OCI-LY1 (cell line): ENCODE measurements at regions not wholly inside any gene's neighbourhood (a gene's known extent, or its start where the extent isn't known, plus 50 kb on each side); places are given as distances from the start of the nearest gene placed in this dataset.

Experiments used
- H2AFZ ChIP-seq: fragments of 200-600 bp; sonication (generic), shearing (Covaris generic); 2 replicates; pipeline ENCODE4 v1.6.0; 2014; ENCODE audit warnings: antibody characterized with exemption, mild to moderate bottlenecking, low read length
- H3F3A ChIP-seq: fragments of 200-600 bp; sonication (generic), shearing (Covaris generic); 2 replicates; pipeline ENCODE4 v1.6.0; 2014; ENCODE audit warnings: mild to moderate bottlenecking, antibody characterized with exemption, low read length, moderate library complexity; ENCODE audit not compliant: insufficient read depth
- H3K27ac ChIP-seq: fragments of 200-600 bp; sonication (generic); 2 replicates; pipeline ENCODE4 v1.5.1; 2014; ENCODE audit warnings: low read length, mixed run types, mild to moderate bottlenecking, low read depth; ENCODE audit not compliant: poor library complexity, severe bottlenecking
- H3K27me3 ChIP-seq: fragments of 200-600 bp; sonication (generic); 2 replicates; pipeline ENCODE4 v1.6.0; 2014; ENCODE audit warnings: antibody characterized with exemption, mild to moderate bottlenecking, low read length, moderate library complexity; ENCODE audit not compliant: insufficient read depth
- H3K36me3 ChIP-seq: fragments of 200-600 bp; sonication (generic); 2 replicates; pipeline ENCODE4 v1.6.1; 2014; ENCODE audit warnings: mild to moderate bottlenecking, antibody characterized with exemption, low read length, moderate library complexity, mixed read lengths; ENCODE audit not compliant: insufficient read depth
- H3K4me1 ChIP-seq: fragments of 200-600 bp; sonication (generic); 2 replicates; pipeline ENCODE4 v1.5.1; 2014; ENCODE audit warnings: mild to moderate bottlenecking, low read length, moderate library complexity; ENCODE audit not compliant: insufficient read depth, severe bottlenecking
- H3K4me2 ChIP-seq: fragments of 200-600 bp; sonication (generic), shearing (Covaris generic); 2 replicates; pipeline ENCODE4 v1.6.1; 2014; ENCODE audit warnings: low read length
- H3K4me3 ChIP-seq: fragments of 200-600 bp; sonication (generic); 2 replicates; pipeline ENCODE4 v1.5.1; 2014; ENCODE audit warnings: low read length, low read depth, mild to moderate bottlenecking, mixed read lengths; ENCODE audit not compliant: poor library complexity, severe bottlenecking
- H3K79me2 ChIP-seq: fragments of 200-600 bp; shearing (Covaris generic); 2 replicates; pipeline ENCODE4 v1.6.1; 2016; ENCODE audit warnings: mixed run types, low read length, mixed read lengths; ENCODE audit not compliant: insufficient read depth
- H3K9ac ChIP-seq: fragments of 200-600 bp; sonication (generic), shearing (Covaris generic); 2 replicates; pipeline ENCODE4 v1.6.1; 2014; ENCODE audit warnings: mild to moderate bottlenecking, low read length, mixed read lengths
- H3K9me2 ChIP-seq: fragments of 200-600 bp; sonication (generic), shearing (Covaris generic); 2 replicates; pipeline ENCODE4 v1.6.1; 2014; ENCODE audit warnings: low read depth, mild to moderate bottlenecking, low read length, mixed read lengths
- H3K9me3 ChIP-seq: fragments of 200-600 bp; shearing (Covaris generic); 2 replicates; pipeline ENCODE4 v1.6.1; 2014; ENCODE audit warnings: low read length, mixed read lengths
- H4K20me1 ChIP-seq: fragments of 200-600 bp; sonication (generic), shearing (Covaris generic); 2 replicates; pipeline ENCODE4 v1.6.0; 2016; ENCODE audit warnings: mild to moderate bottlenecking, low read length; ENCODE audit not compliant: insufficient read depth
- EZH2 ChIP-seq: fragments of 200-600 bp; sonication (generic), shearing (Covaris generic); IDR thresholded peaks from 2 replicates; pipeline ENCODE4 v1.8.0; 2017; ENCODE audit warnings: borderline replicate concordance, mixed run types, mild to moderate bottlenecking, antibody characterized with exemption, low read length, moderate library complexity, mixed read lengths
- TF ChIP-seq, protein P1 (sequence below): fragments of 200-600 bp; sonication (generic), shearing (Covaris generic); IDR thresholded peaks from 2 replicates; pipeline ENCODE4 v1.5.1; 2017; ENCODE audit warnings: mild to moderate bottlenecking, antibody characterized with exemption, low read length, moderate library complexity, mixed read lengths

DNA sequence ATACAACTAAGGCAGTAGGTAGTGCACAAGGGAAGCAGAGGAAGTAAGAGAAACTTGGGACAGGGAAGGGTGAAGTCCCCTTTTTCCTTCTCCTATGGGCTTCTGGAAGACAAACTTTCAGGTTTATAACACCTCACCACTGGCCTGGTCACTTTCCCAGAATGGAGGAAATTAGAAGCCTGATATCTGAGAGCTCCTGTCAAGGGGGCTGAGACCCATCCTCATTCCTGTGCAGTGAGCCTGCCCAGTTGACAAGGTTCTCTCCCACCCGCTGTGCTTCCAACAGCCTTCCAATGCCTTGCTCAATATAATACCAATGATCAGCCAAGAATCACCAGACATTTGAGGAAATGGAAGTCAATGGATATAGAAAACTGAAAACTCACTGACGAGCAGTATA is 100.4 kb upstream of the YPEL5 start:
- H3K79me2 ChIP-seq, result no peaks in the 10 kb centered on the region
- H3K9me2 ChIP-seq, result no peaks in the 10 kb centered on the region
- no peak overlapping the region for H3K27ac ChIP-seq
- H3K4me2 ChIP-seq, result no peak overlapping the region
- no peaks in the 10 kb centered on the region for H3K4me1 ChIP-seq
- no peak overlapping the region for H3K4me3 ChIP-seq
- no peaks in the 10 kb centered on the region; the same call in 1 of the 2 replicates for H3F3A ChIP-seq
- H3K27me3 ChIP-seq, result no peaks in the 10 kb centered on the region
- H3K9me3 ChIP-seq, result no peaks in the 10 kb centered on the region
- TF ChIP-seq EZH2, result no peak
- TF ChIP-seq, protein P1, sequence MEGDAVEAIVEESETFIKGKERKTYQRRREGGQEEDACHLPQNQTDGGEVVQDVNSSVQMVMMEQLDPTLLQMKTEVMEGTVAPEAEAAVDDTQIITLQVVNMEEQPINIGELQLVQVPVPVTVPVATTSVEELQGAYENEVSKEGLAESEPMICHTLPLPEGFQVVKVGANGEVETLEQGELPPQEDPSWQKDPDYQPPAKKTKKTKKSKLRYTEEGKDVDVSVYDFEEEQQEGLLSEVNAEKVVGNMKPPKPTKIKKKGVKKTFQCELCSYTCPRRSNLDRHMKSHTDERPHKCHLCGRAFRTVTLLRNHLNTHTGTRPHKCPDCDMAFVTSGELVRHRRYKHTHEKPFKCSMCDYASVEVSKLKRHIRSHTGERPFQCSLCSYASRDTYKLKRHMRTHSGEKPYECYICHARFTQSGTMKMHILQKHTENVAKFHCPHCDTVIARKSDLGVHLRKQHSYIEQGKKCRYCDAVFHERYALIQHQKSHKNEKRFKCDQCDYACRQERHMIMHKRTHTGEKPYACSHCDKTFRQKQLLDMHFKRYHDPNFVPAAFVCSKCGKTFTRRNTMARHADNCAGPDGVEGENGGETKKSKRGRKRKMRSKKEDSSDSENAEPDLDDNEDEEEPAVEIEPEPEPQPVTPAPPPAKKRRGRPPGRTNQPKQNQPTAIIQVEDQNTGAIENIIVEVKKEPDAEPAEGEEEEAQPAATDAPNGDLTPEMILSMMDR, result no peak
- H3K36me3 ChIP-seq, result no peaks in the 10 kb centered on the region
- no peak overlapping the region for H3K9ac ChIP-seq
- no peak overlapping the region for H2AFZ ChIP-seq
- H4K20me1 ChIP-seq, result no peaks in the 10 kb centered on the region

- Histone ChIP-seq H3K27ac (no peak overlapping the region), H3K79me2 (no peaks in the 10 kb centered on the region), H3K4me2 (no peak overlapping the region), H3K9me3 (no peaks in the 10 kb centered on the region), H4K20me1 (no peaks in the 10 kb centered on the region), H3K9ac (no peak overlapping the region), H3K36me3 (no peaks in the 10 kb centered on the region), H3F3A (no peaks in the 10 kb centered on the region; the same call in 1 of the 2 replicates), H3K9me2 (no peaks in the 10 kb centered on the region), H3K4me1 (no peaks in the 10 kb centered on the region), H3K4me3 (no peak overlapping the region), H2AFZ (no peak overlapping the region), H3K27me3 (no peaks in the 10 kb centered on the region)
- TF ChIP-seq, protein P1, result no peak
- no peak for TF ChIP-seq EZH2
Measured at GRCh38 chr2:30046979-30047378, 99.8 kb upstream of the YPEL5 start.

DNA sequence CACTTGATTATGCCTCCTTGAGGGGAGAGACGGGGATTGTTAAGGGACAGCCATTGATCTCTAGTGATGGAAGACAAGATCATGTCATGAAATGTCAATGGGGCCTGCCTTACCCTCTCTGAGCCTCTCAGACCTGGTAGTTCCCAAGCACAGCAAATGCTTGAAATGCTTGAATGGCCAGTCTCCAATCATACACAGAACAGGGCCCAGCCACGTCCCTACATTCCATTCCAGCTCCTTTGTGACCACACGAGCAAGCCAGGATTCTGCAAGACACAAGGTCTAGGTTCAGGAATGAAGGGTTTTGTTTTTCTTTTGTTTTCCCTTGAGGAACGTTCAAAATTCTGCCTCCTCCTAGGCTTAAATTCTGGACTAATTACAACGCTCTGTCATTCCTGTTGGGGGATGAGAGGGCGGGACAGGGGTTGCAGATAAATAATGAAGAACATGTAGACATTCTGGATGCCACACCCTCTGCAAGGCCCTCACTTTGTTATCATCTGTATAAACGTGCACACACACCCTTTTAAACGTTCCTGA is 98.1 kb upstream of the YPEL5 start:
- H3K36me3 ChIP-seq, result no peaks in the 10 kb centered on the region
- no peak overlapping the region for H3K9ac ChIP-seq
- TF ChIP-seq, protein P1, result no peak
- no peak for TF ChIP-seq EZH2
- no peaks in the 10 kb centered on the region for H3K79me2 ChIP-seq
- no peaks in the 10 kb centered on the region for H3K27me3 ChIP-seq
- no peaks in the 10 kb centered on the region; the same call in 1 of the 2 replicates for H3F3A ChIP-seq
- no peak overlapping the region for H3K4me3 ChIP-seq
- H2AFZ ChIP-seq, result no peak overlapping the region
- no peaks in the 10 kb centered on the region for H3K9me3 ChIP-seq
- no peaks in the 10 kb centered on the region for H4K20me1 ChIP-seq
- no peak overlapping the region for H3K4me2 ChIP-seq
- H3K27ac ChIP-seq, result no peak overlapping the region
- no peaks in the 10 kb centered on the region for H3K4me1 ChIP-seq
- H3K9me2 ChIP-seq, result no peaks in the 10 kb centered on the region
